ENCODE measurements at regions not wholly inside any gene's neighbourhood (a gene's known extent, or its start where the extent isn't known, plus 50 kb on each side); places are given as distances from the start of the nearest gene placed in this dataset.
A peak's percentile ranks its signal among the peaks of the same experiment; 100 is the strongest.

DNA sequence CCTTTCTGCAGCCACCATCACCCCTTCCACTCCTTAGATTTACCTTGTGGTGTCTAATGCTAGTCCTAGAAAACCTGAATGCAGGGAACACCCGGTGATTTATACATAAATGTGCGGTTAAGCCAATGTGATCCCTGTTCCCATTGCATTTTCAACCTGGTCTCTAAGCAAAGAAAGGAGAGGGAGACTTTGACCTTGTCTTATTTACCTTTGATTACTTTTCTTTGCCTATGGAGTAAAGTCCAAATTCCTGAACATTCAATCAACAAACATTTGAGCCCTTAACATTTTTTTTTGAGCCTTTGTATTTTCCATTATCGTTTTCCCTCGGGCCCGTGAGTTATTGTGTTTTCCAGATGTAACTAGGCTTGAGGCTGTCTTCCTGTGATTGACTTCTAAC, 233.9 kb downstream of the ZNF248 start (continued):
- TF ChIP-seq NR3C1 (CRISPR knock-in tag; IDR thresholded peaks at IDR 0.05) (no peak), POLR2AphosphoS5 (IDR thresholded peaks at IDR 0.05; ENCODE audit: low read depth, low read length) (no peak), ATM (IDR thresholded peaks at IDR 0.05; ENCODE audit: borderline replicate concordance) (no peak), ZNF121 (CRISPR knock-in tag; IDR thresholded peaks at IDR 0.05) (0 out of 2 replicates have a peak, but pooled peaks have one; percentile 17), ASH2L (IDR thresholded peaks at IDR 0.05; ENCODE audit: insufficient read length, low read depth, low read length) (no peak), ZNF841 (CRISPR knock-in tag; IDR thresholded peaks at IDR 0.05; ENCODE audit: borderline replicate concordance) (no peak), ZNF607 (CRISPR knock-in tag; IDR thresholded peaks at IDR 0.05; ENCODE audit: borderline replicate concordance) (no peak), PRDM4 (CRISPR knock-in tag; IDR thresholded peaks at IDR 0.05; ENCODE audit: borderline replicate concordance) (no peak), TCF7L2 (IDR thresholded peaks at IDR 0.05; ENCODE audit: low read depth, low read length) (no peak), ZNF329 (CRISPR knock-in tag; IDR thresholded peaks at IDR 0.05; ENCODE audit: low read depth) (no peak), ZC3H4 (CRISPR knock-in tag; IDR thresholded peaks at IDR 0.05; ENCODE audit: borderline replicate concordance) (no peak)
- TF ChIP-seq, protein P1, sequence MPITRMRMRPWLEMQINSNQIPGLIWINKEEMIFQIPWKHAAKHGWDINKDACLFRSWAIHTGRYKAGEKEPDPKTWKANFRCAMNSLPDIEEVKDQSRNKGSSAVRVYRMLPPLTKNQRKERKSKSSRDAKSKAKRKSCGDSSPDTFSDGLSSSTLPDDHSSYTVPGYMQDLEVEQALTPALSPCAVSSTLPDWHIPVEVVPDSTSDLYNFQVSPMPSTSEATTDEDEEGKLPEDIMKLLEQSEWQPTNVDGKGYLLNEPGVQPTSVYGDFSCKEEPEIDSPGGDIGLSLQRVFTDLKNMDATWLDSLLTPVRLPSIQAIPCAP (CRISPR knock-in tag; IDR thresholded peaks at IDR 0.05; ENCODE audit: low read depth) = no peak
- TF ChIP-seq, protein P2, sequence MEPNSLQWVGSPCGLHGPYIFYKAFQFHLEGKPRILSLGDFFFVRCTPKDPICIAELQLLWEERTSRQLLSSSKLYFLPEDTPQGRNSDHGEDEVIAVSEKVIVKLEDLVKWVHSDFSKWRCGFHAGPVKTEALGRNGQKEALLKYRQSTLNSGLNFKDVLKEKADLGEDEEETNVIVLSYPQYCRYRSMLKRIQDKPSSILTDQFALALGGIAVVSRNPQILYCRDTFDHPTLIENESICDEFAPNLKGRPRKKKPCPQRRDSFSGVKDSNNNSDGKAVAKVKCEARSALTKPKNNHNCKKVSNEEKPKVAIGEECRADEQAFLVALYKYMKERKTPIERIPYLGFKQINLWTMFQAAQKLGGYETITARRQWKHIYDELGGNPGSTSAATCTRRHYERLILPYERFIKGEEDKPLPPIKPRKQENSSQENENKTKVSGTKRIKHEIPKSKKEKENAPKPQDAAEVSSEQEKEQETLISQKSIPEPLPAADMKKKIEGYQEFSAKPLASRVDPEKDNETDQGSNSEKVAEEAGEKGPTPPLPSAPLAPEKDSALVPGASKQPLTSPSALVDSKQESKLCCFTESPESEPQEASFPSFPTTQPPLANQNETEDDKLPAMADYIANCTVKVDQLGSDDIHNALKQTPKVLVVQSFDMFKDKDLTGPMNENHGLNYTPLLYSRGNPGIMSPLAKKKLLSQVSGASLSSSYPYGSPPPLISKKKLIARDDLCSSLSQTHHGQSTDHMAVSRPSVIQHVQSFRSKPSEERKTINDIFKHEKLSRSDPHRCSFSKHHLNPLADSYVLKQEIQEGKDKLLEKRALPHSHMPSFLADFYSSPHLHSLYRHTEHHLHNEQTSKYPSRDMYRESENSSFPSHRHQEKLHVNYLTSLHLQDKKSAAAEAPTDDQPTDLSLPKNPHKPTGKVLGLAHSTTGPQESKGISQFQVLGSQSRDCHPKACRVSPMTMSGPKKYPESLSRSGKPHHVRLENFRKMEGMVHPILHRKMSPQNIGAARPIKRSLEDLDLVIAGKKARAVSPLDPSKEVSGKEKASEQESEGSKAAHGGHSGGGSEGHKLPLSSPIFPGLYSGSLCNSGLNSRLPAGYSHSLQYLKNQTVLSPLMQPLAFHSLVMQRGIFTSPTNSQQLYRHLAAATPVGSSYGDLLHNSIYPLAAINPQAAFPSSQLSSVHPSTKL (CRISPR knock-in tag; IDR thresholded peaks at IDR 0.05) = peak; percentile 63; the same call in 1 of the 2 replicates
- TF ChIP-seq, protein P3, sequence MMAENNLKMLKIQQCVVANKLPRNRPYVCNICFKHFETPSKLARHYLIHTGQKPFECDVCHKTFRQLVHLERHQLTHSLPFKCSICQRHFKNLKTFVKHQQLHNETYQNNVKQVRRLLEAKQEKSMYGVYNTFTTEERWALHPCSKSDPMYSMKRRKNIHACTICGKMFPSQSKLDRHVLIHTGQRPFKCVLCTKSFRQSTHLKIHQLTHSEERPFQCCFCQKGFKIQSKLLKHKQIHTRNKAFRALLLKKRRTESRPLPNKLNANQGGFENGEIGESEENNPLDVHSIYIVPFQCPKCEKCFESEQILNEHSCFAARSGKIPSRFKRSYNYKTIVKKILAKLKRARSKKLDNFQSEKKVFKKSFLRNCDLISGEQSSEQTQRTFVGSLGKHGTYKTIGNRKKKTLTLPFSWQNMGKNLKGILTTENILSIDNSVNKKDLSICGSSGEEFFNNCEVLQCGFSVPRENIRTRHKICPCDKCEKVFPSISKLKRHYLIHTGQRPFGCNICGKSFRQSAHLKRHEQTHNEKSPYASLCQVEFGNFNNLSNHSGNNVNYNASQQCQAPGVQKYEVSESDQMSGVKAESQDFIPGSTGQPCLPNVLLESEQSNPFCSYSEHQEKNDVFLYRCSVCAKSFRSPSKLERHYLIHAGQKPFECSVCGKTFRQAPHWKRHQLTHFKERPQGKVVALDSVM (CRISPR knock-in tag; IDR thresholded peaks at IDR 0.05) = no peak
- TF ChIP-seq, protein P4, sequence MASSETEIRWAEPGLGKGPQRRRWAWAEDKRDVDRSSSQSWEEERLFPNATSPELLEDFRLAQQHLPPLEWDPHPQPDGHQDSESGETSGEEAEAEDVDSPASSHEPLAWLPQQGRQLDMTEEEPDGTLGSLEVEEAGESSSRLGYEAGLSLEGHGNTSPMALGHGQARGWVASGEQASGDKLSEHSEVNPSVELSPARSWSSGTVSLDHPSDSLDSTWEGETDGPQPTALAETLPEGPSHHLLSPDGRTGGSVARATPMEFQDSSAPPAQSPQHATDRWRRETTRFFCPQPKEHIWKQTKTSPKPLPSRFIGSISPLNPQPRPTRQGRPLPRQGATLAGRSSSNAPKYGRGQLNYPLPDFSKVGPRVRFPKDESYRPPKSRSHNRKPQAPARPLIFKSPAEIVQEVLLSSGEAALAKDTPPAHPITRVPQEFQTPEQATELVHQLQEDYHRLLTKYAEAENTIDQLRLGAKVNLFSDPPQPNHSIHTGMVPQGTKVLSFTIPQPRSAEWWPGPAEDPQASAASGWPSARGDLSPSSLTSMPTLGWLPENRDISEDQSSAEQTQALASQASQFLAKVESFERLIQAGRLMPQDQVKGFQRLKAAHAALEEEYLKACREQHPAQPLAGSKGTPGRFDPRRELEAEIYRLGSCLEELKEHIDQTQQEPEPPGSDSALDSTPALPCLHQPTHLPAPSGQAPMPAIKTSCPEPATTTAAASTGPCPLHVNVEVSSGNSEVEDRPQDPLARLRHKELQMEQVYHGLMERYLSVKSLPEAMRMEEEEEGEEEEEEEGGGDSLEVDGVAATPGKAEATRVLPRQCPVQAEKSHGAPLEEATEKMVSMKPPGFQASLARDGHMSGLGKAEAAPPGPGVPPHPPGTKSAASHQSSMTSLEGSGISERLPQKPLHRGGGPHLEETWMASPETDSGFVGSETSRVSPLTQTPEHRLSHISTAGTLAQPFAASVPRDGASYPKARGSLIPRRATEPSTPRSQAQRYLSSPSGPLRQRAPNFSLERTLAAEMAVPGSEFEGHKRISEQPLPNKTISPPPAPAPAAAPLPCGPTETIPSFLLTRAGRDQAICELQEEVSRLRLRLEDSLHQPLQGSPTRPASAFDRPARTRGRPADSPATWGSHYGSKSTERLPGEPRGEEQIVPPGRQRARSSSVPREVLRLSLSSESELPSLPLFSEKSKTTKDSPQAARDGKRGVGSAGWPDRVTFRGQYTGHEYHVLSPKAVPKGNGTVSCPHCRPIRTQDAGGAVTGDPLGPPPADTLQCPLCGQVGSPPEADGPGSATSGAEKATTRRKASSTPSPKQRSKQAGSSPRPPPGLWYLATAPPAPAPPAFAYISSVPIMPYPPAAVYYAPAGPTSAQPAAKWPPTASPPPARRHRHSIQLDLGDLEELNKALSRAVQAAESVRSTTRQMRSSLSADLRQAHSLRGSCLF (CRISPR knock-in tag; IDR thresholded peaks at IDR 0.05; ENCODE audit: borderline replicate concordance) = no peak

Measured in HepG2 (cell line).